SK-N-SH (cell line): ENCODE measurements at regions not wholly inside any gene's neighbourhood (a gene's known extent, or its start where the extent isn't known, plus 50 kb on each side); places are given as distances from the start of the nearest gene placed in this dataset.

ENCODE experiments used
- ELF1 ChIP-seq: IDR thresholded peaks from 2 replicates; pipeline ENCODE4 v1.4.0; 2012
- MAX ChIP-seq: IDR thresholded peaks from 2 replicates; pipeline ENCODE4 v1.4.0; 2012; ENCODE audit warnings: low read depth
- MXI1 ChIP-seq: IDR thresholded peaks from 2 replicates; pipeline ENCODE4 v1.6.1; 2012; ENCODE audit warnings: mild to moderate bottlenecking, low read depth, low read length, improper control_type of control experiment
- SIN3A ChIP-seq: IDR thresholded peaks from 2 replicates; pipeline ENCODE4 v1.6.1; 2012; ENCODE audit warnings: low read depth, mild to moderate bottlenecking, low read length, moderate library complexity, borderline replicate concordance
- TEAD4 ChIP-seq: IDR thresholded peaks from 2 replicates; pipeline ENCODE4 v1.4.0; 2012; ENCODE audit warnings: mild to moderate bottlenecking, borderline replicate concordance; ENCODE audit not compliant: insufficient read depth
- YY1 ChIP-seq: IDR thresholded peaks from 2 replicates; pipeline ENCODE4 v1.4.0; 2012; ENCODE audit warnings: low read depth, mild to moderate bottlenecking
- TF ChIP-seq, protein P1 (sequence below): fragments of 200-600 bp; sonication (generic); IDR thresholded peaks from 2 replicates; pipeline ENCODE4 v1.6.1; 2017; ENCODE audit warnings: antibody characterized with exemption, mild to moderate bottlenecking, moderate library complexity

GRCh38 chr7:46424934-46425333 is 503.9 kb upstream of the IGFBP3 start:
- TF ChIP-seq, protein P1, sequence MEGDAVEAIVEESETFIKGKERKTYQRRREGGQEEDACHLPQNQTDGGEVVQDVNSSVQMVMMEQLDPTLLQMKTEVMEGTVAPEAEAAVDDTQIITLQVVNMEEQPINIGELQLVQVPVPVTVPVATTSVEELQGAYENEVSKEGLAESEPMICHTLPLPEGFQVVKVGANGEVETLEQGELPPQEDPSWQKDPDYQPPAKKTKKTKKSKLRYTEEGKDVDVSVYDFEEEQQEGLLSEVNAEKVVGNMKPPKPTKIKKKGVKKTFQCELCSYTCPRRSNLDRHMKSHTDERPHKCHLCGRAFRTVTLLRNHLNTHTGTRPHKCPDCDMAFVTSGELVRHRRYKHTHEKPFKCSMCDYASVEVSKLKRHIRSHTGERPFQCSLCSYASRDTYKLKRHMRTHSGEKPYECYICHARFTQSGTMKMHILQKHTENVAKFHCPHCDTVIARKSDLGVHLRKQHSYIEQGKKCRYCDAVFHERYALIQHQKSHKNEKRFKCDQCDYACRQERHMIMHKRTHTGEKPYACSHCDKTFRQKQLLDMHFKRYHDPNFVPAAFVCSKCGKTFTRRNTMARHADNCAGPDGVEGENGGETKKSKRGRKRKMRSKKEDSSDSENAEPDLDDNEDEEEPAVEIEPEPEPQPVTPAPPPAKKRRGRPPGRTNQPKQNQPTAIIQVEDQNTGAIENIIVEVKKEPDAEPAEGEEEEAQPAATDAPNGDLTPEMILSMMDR: no peak
- no peak for TF ChIP-seq YY1
- TF ChIP-seq SIN3A: no peak
- TF ChIP-seq ELF1: no peak
- TF ChIP-seq TEAD4: no peak
- TF ChIP-seq MXI1: no peak
- no peak for TF ChIP-seq MAX
